ENCODE measurements at regions not wholly inside any gene's neighbourhood (a gene's known extent, or its start where the extent isn't known, plus 50 kb on each side); places are given as distances from the start of the nearest gene placed in this dataset.

- intact Hi-C loops (cut with micrococcal nuclease), result no loop called here
- no TSS peak for BruUV-seq (replicated peaks)
- dilution Hi-C loops (cut with HindIII; ENCODE audit: low sequenced_read_pairs, unreplicated experiment), result no loop called here
Measured at GRCh38 chr5:155274484-155274883, 260.9 kb downstream of the KIF4B start.

More at GRCh38 chr5:155274484-155274883, 260.9 kb downstream of the KIF4B start:
- Histone ChIP-seq H3K4me3 (ENCODE audit: insufficient read depth, low read depth, low read length) (no peak overlapping the region), H3K4ac (ENCODE audit: low read depth, low read length) (no peak overlapping the region), H3K79me1 (ENCODE audit: low read depth in 1 of 2, low read length in 2 of 2) (no peaks in the 10 kb centered on the region), H2BK120ac (ENCODE audit: low read depth, low read length) (no peak overlapping the region), H2BK15ac (ENCODE audit: low read depth, low read length) (no peak overlapping the region), H3K9ac (ENCODE audit: low read depth, low read length) (no peak overlapping the region), H3K9me3 (ENCODE audit: control insufficient read depth, insufficient read depth, low read length) (peaks cover 11% of the 10 kb centered on the region), H2AK5ac (ENCODE audit: low read depth, low read length) (no peak overlapping the region), H4K8ac (ENCODE audit: low read depth in 2 of 2, low read length in 2 of 2) (no peak overlapping the region), H3K14ac (replicated peaks; ENCODE audit: low read depth, low read length) (no peak overlapping the region), H3K18ac (ENCODE audit: low read depth, low read length) (no peak overlapping the region), H3K27ac (ENCODE audit: insufficient read depth, low read length) (no peak overlapping the region), H3K36me3 (ENCODE audit: control insufficient read depth, insufficient read depth, low read length) (no peaks in the 10 kb centered on the region), H3K9me1 (ENCODE audit: insufficient read depth, low read length) (no peaks in the 10 kb centered on the region), H3K27me3 (ENCODE audit: control insufficient read depth, insufficient read depth, low read length) (no peaks in the 10 kb centered on the region), H2BK5ac (ENCODE audit: low read depth, low read length, poor library complexity, severe bottlenecking) (no peak overlapping the region), H4K5ac (ENCODE audit: low read depth, low read length) (no peak overlapping the region), H3K56ac (ENCODE audit: extremely low read depth, insufficient read depth, low read length) (no peak overlapping the region), H2AK9ac (replicated peaks; ENCODE audit: low read depth, low read length, poor library complexity) (no peak overlapping the region), H3K4me1 (ENCODE audit: control insufficient read depth, insufficient read depth, low read length) (no peaks in the 10 kb centered on the region), H2AFZ (replicated peaks; ENCODE audit: low read length, poor library complexity) (no peak overlapping the region), H4K20me1 (ENCODE audit: insufficient read depth, low read length) (no peaks in the 10 kb centered on the region), H4K91ac (ENCODE audit: insufficient read depth, low read depth, low read length) (no peak overlapping the region), H3K4me2 (ENCODE audit: low read depth, low read length) (no peak overlapping the region), H3K23ac (ENCODE audit: low read depth, low read length) (no peak overlapping the region), H2BK20ac (ENCODE audit: low read depth, low read length) (no peak overlapping the region)
- in situ Hi-C loops (cut with MboI; ENCODE audit: low sequenced_read_pairs), result no loop called here
- ChIA-PET CTCF (no interaction called here), POLR2A (ENCODE audit: unreplicated experiment) (no interaction called here)
- DNase-seq (no peak), ATAC-seq (ENCODE audit: low read depth) (no peak)
- TF ChIP-seq FOS (IDR thresholded peaks at IDR 0.05; ENCODE audit: low read depth, low read length) (no peak), ELK1 (IDR thresholded peaks at IDR 0.05; ENCODE audit: borderline replicate concordance, low read depth, low read length) (no peak), RFX5 (IDR thresholded peaks at IDR 0.05; ENCODE audit: low read depth, low read length) (no peak), CEBPB (IDR thresholded peaks at IDR 0.05; ENCODE audit: low read depth, low read length) (no peak), CHD1 (IDR thresholded peaks at IDR 0.05; ENCODE audit: low read depth, low read length) (no peak), MXI1 (IDR thresholded peaks at IDR 0.05; ENCODE audit: borderline replicate concordance, low read depth, low read length) (no peak), MAZ (IDR thresholded peaks at IDR 0.05; ENCODE audit: borderline replicate concordance, low read depth, low read length) (no peak), RAD21 (IDR thresholded peaks at IDR 0.05; ENCODE audit: low read length) (no peak), RCOR1 (IDR thresholded peaks at IDR 0.05; ENCODE audit: insufficient replicate concordance, low read length) (no peak), CTCF (conservative IDR thresholded peaks at IDR 0.05; ENCODE audit: low read depth, low read length) (no peak), USF2 (IDR thresholded peaks at IDR 0.05; ENCODE audit: low read depth, low read length) (no peak), SMC3 (IDR thresholded peaks at IDR 0.05; ENCODE audit: low read depth, low read length) (no peak), MAFK (IDR thresholded peaks at IDR 0.05; ENCODE audit: low read depth, low read length) (no peak)
- WGBS, 2 experiments (ENCODE audit: extremely low coverage in 2 of 2, insufficient read length in 1 of 2), result no CpG with 5 or more reads among the region's 5 CpGs
